ENCODE measurements at regions not wholly inside any gene's neighbourhood (a gene's known extent, or its start where the extent isn't known, plus 50 kb on each side); places are given as distances from the start of the nearest gene placed in this dataset.

DNA sequence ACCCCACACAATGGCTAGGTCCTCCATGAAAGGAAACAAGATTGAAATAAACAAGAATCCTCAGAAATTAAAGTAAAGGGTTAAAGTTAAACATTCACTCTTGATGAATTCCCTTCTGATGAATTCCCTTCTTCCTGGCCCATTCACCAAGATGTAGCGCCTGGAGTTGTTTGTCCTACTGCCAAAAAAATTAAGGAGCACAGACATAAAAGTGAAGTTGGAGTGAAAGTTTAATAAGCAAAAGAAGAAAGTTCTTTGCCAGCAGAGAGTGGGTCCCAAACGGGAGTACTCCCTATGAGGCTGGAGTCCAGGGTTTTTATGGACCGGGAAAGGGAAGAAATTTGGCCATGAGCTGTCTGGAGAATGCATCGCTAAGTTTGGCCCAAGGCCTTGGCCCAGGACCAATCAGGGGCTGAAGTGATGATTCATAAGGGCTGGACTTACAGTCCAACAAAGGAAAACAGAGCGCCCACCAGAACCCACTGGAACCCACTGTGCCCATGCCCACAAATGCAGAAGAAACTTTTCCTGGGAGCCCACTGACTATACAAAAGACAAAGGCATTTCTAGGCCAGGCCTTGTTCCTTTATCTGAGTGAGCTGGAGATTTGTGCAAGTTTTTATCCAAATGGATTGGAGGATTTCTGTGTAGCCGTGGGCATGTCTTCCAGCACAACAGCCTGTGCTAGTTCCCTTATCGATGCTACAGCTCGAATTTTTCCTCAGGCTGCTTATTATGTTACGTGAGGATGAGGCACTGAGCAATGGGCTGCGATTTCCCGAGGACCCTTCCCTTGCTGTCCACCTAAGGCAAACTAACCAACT, 1561.6 kb downstream of the OTOL1 start:
- H3F3A ChIP-seq (ENCODE audit: low read depth): no peaks in the 10 kb centered on the region
- H3K9me2 ChIP-seq (replicated peaks; ENCODE audit: low read depth, low read length): no peaks in the 10 kb centered on the region
- H3K9me3 ChIP-seq (ENCODE audit: insufficient read depth, low read depth, low read length): no peaks in the 10 kb centered on the region
- no peaks in the 10 kb centered on the region for H3K36me3 ChIP-seq (ENCODE audit: insufficient read depth, low read length)
- no peaks in the 10 kb centered on the region for H3K4me1 ChIP-seq (ENCODE audit: insufficient read depth, low read length, poor library complexity, severe bottlenecking)
- no peak overlapping the region for H3K9ac ChIP-seq (ENCODE audit: low read depth, low read length, poor library complexity, severe bottlenecking)
- no peak overlapping the region for H3K4me2 ChIP-seq (ENCODE audit: low read depth, low read length, poor library complexity, severe bottlenecking)
- no peak overlapping the region for H3K4me3 ChIP-seq (ENCODE audit: low read length, poor library complexity, severe bottlenecking)
- TF ChIP-seq CTCF (conservative IDR thresholded peaks at IDR 0.05; ENCODE audit: low read length): no peak
- TF ChIP-seq EZH2phosphoT487 (IDR thresholded peaks at IDR 0.05; ENCODE audit: borderline replicate concordance): no peak
- H3K79me2 ChIP-seq (ENCODE audit: insufficient read depth, low read length): no peaks in the 10 kb centered on the region
- H3K27me3 ChIP-seq (ENCODE audit: insufficient read depth, low read length, poor library complexity, severe bottlenecking): no peaks in the 10 kb centered on the region
- no peaks in the 10 kb centered on the region for H4K20me1 ChIP-seq (ENCODE audit: insufficient read depth, low read length, poor library complexity, severe bottlenecking)
- H2AFZ ChIP-seq (ENCODE audit: low read length): no peak overlapping the region

DNA sequence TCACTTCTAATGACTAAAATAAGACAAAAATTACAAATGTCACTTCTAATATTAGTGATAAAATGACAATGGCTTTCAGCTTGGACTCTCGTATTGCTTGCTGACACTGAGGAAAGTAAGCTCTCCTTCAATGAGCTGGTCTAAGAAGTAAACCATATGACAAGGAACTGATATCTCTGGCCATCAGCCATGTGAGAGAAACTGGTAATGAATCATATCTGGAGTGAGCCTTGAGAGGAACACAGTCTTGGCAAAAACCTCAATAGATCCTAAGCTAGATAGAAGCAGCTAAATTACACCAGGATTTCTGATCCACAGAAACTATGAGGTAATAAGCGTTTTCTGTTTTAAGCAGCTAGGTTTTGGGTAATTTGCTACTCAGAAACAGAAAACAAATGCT, 1575.1 kb downstream of the OTOL1 start:
- Histone ChIP-seq H3K4me3 (ENCODE audit: low read length, poor library complexity, severe bottlenecking) (no peak overlapping the region), H3K9ac (ENCODE audit: low read depth, low read length, poor library complexity, severe bottlenecking) (no peak overlapping the region), H3K9me2 (replicated peaks; ENCODE audit: low read depth, low read length) (0 out of 2 replicates have a peak, but pooled peaks cover 4% of the 10 kb centered on the region), H3K27me3 (ENCODE audit: insufficient read depth, low read length, poor library complexity, severe bottlenecking) (no peaks in the 10 kb centered on the region), H2AFZ (ENCODE audit: low read length) (no peak overlapping the region), H3K4me1 (ENCODE audit: insufficient read depth, low read length, poor library complexity, severe bottlenecking) (no peaks in the 10 kb centered on the region), H3K9me3 (ENCODE audit: insufficient read depth, low read depth, low read length) (no peaks in the 10 kb centered on the region; the same call in 1 of the 2 replicates), H3F3A (ENCODE audit: low read depth) (no peaks in the 10 kb centered on the region), H3K36me3 (ENCODE audit: insufficient read depth, low read length) (no peaks in the 10 kb centered on the region), H3K4me2 (ENCODE audit: low read depth, low read length, poor library complexity, severe bottlenecking) (no peak overlapping the region), H4K20me1 (ENCODE audit: insufficient read depth, low read length, poor library complexity, severe bottlenecking) (no peaks in the 10 kb centered on the region), H3K79me2 (ENCODE audit: insufficient read depth, low read length) (no peaks in the 10 kb centered on the region)
- no peak for TF ChIP-seq CTCF (conservative IDR thresholded peaks at IDR 0.05; ENCODE audit: low read length)
- no peak for TF ChIP-seq EZH2phosphoT487 (IDR thresholded peaks at IDR 0.05; ENCODE audit: borderline replicate concordance)

Data from Loucy (cell line).